ENCODE measurements at regions not wholly inside any gene's neighbourhood (a gene's known extent, or its start where the extent isn't known, plus 50 kb on each side); places are given as distances from the start of the nearest gene placed in this dataset.

DNA sequence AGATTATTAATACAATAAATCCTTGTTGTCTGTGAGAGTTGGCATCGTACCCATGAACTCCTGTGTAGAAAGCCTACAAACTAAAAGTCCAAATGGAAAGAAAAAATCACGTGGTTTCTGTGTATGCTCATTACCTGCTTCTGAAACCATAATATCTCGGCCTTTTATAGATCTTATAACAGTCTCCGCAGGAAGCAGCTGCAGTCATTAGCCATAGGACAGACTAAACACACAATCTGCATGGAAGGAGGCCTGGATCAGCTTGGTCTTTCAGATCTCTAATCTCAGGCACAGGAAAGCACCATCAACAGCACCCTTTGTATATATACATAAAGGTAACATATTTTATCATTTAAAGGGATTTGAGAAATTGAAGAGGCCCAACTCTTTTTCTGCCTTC is 508.9 kb upstream of the TCF4 start:
- DNase-seq (no peak), ATAC-seq (ENCODE audit: low FRiP score in 2 of 2) (no peak)
- H3K4me3 ChIP-seq = no peak overlapping the region
- WGBS, 2 donors = 70 to 73% methylated on average over 4 of the region's 4 CpGs
- H3K4me1 ChIP-seq = no peaks in the 10 kb centered on the region
- H3K27ac ChIP-seq = no peak overlapping the region
- no peak for TF ChIP-seq EP300 (IDR thresholded peaks at IDR 0.05)
- TF ChIP-seq, protein P1, sequence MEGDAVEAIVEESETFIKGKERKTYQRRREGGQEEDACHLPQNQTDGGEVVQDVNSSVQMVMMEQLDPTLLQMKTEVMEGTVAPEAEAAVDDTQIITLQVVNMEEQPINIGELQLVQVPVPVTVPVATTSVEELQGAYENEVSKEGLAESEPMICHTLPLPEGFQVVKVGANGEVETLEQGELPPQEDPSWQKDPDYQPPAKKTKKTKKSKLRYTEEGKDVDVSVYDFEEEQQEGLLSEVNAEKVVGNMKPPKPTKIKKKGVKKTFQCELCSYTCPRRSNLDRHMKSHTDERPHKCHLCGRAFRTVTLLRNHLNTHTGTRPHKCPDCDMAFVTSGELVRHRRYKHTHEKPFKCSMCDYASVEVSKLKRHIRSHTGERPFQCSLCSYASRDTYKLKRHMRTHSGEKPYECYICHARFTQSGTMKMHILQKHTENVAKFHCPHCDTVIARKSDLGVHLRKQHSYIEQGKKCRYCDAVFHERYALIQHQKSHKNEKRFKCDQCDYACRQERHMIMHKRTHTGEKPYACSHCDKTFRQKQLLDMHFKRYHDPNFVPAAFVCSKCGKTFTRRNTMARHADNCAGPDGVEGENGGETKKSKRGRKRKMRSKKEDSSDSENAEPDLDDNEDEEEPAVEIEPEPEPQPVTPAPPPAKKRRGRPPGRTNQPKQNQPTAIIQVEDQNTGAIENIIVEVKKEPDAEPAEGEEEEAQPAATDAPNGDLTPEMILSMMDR (IDR thresholded peaks at IDR 0.05) = no peak
- TF ChIP-seq POLR2AphosphoS5 (IDR thresholded peaks at IDR 0.05) = no peak
- no peak for TF ChIP-seq POLR2A (IDR thresholded peaks at IDR 0.05)
- no peaks in the 10 kb centered on the region for H3K9me3 ChIP-seq
- no peaks in the 10 kb centered on the region for H3K36me3 ChIP-seq
- no peaks in the 10 kb centered on the region for H3K27me3 ChIP-seq

DNA sequence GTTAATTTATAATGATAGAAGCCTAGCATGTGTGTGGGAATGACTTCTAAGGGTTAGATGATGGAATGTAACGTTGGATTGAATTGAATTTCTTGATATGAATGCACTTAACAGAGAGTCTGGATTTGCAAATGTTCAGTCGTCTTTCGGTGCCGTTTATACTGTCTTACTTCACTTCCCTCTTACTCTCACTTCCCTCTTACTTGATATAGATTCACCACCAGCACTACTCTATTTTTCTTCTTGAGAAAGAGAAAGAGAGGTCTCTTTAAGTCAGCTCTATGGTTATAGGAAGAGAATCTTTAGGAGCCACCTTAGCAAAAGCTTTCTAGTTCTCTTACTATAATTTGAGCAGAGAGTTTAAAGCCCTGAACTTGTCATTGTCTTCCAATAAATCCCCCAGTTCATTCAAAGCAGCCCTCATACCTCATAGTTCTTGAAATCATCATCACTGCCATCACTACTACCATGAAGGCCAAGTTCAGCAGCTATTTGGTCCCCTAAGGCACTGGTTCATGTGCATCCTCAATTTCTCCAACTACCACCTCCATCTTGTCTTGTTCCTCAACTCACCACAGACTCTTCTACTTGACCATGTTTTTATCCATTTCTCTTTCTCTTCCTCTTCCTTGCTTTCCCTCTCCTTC is 501.7 kb upstream of the TCF4 start:
- Histone ChIP-seq H3K36me3 (no peaks in the 10 kb centered on the region), H3K4me3 (no peak overlapping the region), H3K27me3 (no peaks in the 10 kb centered on the region), H3K27ac (no peak overlapping the region), H3K4me1 (no peaks in the 10 kb centered on the region), H3K9me3 (no peaks in the 10 kb centered on the region)
- 72 to 82% methylated on average over 4 of the region's 4 CpGs for WGBS, 2 donors
- ATAC-seq (ENCODE audit: low FRiP score in 2 of 2) (no peak), DNase-seq (no peak)
- TF ChIP-seq POLR2A (IDR thresholded peaks at IDR 0.05) (no peak), POLR2AphosphoS5 (IDR thresholded peaks at IDR 0.05) (no peak), EP300 (IDR thresholded peaks at IDR 0.05) (no peak)
- TF ChIP-seq, protein P1 (IDR thresholded peaks at IDR 0.05) = no peak

DNA sequence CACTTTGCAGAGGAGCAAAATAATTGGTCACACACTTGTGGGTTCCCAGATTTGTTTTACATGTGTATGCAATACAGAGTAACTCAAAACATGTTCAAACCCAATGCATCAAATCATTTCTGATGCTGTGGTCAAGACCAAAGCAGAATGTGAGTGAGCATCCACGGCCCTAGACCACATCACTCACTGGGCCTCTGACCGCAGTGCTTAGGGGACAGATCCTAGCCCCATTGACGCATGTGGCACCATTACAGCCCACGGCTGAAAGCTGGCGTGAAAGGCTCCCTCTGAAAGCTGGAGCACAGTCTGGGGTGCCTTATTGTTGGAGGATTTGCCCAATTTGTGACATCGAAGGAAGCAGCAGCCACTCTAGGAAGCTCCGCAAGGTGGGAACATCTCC is 498.8 kb upstream of the TCF4 start:
- no peak for DNase-seq

DNA sequence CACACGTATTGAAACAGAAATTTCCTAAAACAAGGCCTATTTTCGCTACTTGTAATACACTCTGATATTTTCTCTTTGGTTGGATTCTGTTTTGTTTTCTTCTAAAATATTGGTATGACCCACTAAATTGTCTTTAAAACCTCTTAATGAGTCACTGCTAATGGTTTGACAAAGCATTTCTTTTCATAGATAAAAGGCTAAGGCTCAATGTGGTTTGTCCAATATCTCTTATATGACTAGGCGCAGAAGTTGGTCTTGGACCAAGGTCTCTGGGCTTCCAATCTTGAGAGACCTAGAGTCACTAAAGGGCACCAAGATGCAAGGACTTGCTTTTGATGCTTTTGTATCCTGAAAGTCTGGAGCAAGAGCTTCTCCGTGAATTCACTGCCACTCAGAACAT is 498.2 kb upstream of the TCF4 start:
- no peak overlapping the region for H3K4me3 ChIP-seq
- H3K27me3 ChIP-seq = no peaks in the 10 kb centered on the region
- WGBS, 2 donors = 85 to 87% methylated on average over 4 of the region's 4 CpGs
- H3K4me1 ChIP-seq = peaks cover 0 to 11% (median 9%) of the 10 kb centered on the region in 4 donors
- ATAC-seq (ENCODE audit: low FRiP score in 2 of 2) (no peak), DNase-seq (no peak)
- H3K9me3 ChIP-seq = no peaks in the 10 kb centered on the region
- H3K27ac ChIP-seq = no peak overlapping the region
- TF ChIP-seq POLR2A (IDR thresholded peaks at IDR 0.05) (no peak), POLR2AphosphoS5 (IDR thresholded peaks at IDR 0.05) (no peak), EP300 (IDR thresholded peaks at IDR 0.05) (no peak)
- TF ChIP-seq, protein P1 (IDR thresholded peaks at IDR 0.05) = no peak
- H3K36me3 ChIP-seq = no peaks in the 10 kb centered on the region

More for the DNA sequence above, 498.8 kb upstream of the TCF4 start:
- TF ChIP-seq POLR2A (IDR thresholded peaks at IDR 0.05) (no peak), POLR2AphosphoS5 (IDR thresholded peaks at IDR 0.05) (no peak), EP300 (IDR thresholded peaks at IDR 0.05) (no peak)
- TF ChIP-seq, protein P1 (IDR thresholded peaks at IDR 0.05) = no peak
- no peak overlapping the region for H3K27ac ChIP-seq
- no peaks in the 10 kb centered on the region for H3K27me3 ChIP-seq
- ATAC-seq (ENCODE audit: low FRiP score in 2 of 2) = no peak
- 87 to 90% methylated on average over 3 to 7 of the region's 7 CpGs for WGBS, 2 donors
- H3K9me3 ChIP-seq = no peaks in the 10 kb centered on the region
- H3K36me3 ChIP-seq = no peaks in the 10 kb centered on the region
- H3K4me1 ChIP-seq = peaks cover 0 to 11% (median 9%) of the 10 kb centered on the region in 4 donors
- no peak overlapping the region for H3K4me3 ChIP-seq

DNA sequence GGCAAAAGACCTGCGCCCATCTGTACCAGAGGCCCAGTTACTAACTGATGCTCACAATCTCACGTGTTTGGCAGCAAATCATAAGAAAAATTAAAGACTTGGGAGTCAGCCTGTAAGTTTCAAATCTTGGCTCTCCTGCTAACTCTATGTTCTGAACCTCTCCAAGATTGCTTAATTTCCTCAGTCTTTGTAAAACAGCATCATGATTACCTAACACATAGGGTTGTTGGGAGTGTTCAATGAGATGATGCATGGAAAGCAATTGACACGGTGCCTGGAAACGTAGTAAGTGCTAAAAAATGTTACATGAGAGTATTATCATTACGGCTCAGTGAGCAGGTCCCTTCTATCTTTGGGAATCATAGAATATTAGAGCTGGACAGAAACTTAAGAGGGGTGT is 497.6 kb upstream of the TCF4 start:
- Histone ChIP-seq H3K4me3 (no peak overlapping the region), H3K9me3 (no peaks in the 10 kb centered on the region), H3K36me3 (no peaks in the 10 kb centered on the region), H3K4me1 (peaks cover 0 to 11% (median 9%) of the 10 kb centered on the region in 4 donors), H3K27ac (no peak overlapping the region), H3K27me3 (no peaks in the 10 kb centered on the region)
- DNase-seq (no peak), ATAC-seq (ENCODE audit: low FRiP score in 2 of 2) (peak in 1 of 2 donors; percentile 86)
- TF ChIP-seq POLR2A (IDR thresholded peaks at IDR 0.05) (no peak), EP300 (IDR thresholded peaks at IDR 0.05) (no peak)
- WGBS, 2 donors = 65 to 69% methylated on average over 5 of the region's 5 CpGs
